HL-60 (cell line): ENCODE measurements at regions not wholly inside any gene's neighbourhood (a gene's known extent, or its start where the extent isn't known, plus 50 kb on each side); places are given as distances from the start of the nearest gene placed in this dataset.
"Not testable (repeated sequence)": the region's sequence is repeated elsewhere in the genome, so short reads cannot be mapped to it uniquely, and the experiment has no call there.

Source experiments
- CTCF ChIP-seq: IDR thresholded peaks from one replicate; pipeline ENCODE4 v1.5.1; 2011; ENCODE audit warnings: low read length, control low read depth, inconsistent platforms; ENCODE audit not compliant: insufficient read depth
- GABPA ChIP-seq: IDR thresholded peaks from 2 replicates; pipeline ENCODE4 v1.6.1; 2012; ENCODE audit warnings: low read depth
- POLR2AphosphoS5 ChIP-seq: IDR thresholded peaks from 2 replicates; pipeline ENCODE4 v1.6.1; 2012; ENCODE audit warnings: low read depth
- REST ChIP-seq: IDR thresholded peaks from 2 replicates; pipeline ENCODE4 v1.6.1; 2012; ENCODE audit warnings: low read depth; ENCODE audit not compliant: insufficient replicate concordance

DNA sequence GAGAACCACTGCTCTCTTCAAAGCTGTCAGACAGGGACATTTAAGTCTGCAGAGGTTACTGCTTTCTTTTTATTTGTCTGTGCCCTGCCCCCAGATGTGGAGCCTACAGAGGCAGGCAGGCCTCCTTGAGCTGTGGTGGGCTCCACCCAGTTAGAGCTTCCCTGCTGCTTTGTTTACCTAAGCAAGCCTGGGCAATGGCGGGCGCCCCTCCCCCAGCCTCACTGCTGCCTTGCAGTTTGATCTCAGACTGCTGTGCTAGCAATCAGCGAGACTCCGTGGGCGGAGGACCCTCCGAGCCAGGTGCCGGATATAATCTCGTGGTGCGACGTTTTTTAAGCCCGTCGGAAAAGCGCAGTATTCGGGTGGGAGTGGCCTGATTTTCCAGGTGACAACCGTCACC is 150.8 kb downstream of the FAM170A start:
- TF ChIP-seq CTCF, POLR2AphosphoS5, REST, GABPA: not testable (repeated sequence)
